ENCODE measurements at regions not wholly inside any gene's neighbourhood (a gene's known extent, or its start where the extent isn't known, plus 50 kb on each side); places are given as distances from the start of the nearest gene placed in this dataset.

DNA sequence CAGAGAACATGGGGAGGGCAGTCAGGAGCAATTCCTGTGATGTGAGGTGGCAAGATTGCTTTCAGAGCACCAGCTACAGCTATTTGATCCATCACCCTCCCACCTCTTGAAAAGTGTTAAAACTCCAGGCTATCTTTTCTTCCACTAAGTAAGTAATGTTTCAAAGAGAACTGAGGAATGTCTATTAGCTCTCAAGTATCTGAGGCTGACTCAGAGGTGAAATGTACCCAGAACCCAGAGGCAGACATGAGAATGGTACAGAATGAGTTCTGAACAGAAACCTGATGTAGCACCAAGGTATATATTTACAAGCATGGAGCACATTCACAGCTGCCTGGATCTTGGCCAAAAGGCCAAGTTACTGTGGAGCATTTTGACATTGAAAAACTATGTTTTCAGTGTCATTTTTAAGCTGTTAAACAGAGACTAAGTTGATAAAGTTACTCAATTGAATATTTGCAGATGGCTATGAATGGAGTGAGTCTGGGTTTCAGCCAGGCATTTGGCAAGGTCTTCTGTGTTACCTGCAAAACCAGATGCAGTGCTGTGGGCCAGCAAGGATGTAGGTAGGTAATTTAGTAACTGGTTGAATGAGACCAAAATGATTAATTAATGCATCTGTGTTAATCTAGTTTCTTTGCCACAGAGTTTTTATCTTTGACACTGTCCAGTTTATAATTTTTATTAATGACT is 227.7 kb upstream of the CD96 start:
- DNase-seq = no peak

- no peak for DNase-seq
Observed at GRCh38 chr3:111314898-111315297, 227.1 kb upstream of the CD96 start.

DNA sequence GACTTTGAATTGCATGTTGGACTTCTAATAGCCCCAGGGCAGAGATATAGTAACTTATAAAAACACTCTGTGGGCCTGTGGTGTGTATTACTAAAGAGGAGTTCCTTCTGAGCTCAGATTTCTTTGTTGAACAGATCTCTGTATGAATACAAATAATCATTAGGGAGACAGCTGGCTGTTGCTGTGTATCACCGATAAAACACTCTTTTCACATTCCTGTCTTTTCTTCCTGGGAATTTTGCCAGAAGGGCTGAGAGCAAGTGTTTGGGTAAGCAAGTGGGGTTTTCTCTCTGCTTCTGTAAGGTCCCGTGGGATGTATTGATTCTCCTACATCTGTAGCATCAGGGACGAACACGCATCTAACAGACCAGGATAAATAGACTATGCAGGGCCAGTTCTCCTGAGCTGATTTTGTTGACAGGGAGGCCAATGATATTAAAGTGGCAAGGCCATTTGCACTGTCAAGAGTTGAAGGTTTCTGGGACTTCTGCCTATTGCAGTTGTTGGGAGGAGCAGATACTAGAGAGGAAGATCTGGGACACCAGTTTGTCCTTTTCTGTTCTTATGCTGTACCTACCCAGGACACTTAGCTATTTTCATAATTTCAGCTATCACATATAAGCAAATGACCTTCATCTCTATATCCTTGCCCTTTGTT is 225.9 kb upstream of the CD96 start:
- no peak for DNase-seq

DNA sequence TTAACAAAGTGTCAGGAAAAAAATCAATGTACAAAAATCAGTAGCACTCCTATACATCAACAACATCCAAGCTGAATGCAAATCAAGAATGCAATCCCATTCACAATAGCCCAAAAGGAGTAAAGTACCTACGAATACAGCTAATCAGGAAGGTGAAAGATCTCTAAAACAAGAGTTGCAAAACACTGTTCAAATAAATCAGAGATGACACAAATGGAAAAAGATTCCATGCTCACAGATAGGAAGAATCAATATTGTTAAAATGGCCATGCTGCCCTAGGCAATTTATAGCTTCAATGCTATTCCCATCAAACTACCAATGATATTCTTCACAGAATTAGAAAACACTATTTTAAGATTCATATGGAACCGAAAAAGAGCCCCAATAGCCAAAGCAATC is 223.7 kb upstream of the CD96 start:
- no peak for DNase-seq

GRCh38 chr3:111319598-111319997 is 222.4 kb upstream of the CD96 start:
- no peak for DNase-seq

DNA sequence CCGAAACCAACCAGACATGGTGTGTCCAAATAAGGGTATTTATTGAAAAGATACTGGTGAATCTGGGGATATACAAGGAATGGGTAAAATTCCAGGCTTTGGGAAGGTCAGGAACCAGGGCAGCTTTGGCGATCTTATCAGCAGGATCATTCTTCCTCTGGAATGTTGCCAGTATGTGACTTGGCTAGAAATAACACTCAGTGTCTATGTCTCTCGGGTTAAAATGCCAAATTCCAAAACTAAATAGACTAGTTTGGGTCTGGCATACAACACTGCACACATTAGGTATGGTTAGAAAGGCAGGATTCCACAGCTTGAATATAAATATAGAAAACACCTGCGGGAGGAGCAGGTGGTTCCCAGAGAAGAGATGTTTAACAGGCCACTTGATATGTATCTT is 220.2 kb upstream of the CD96 start:
- no peak for DNase-seq

GRCh38 chr3:111323019-111323418 is 219.0 kb upstream of the CD96 start:
- DNase-seq = no peak

DNA sequence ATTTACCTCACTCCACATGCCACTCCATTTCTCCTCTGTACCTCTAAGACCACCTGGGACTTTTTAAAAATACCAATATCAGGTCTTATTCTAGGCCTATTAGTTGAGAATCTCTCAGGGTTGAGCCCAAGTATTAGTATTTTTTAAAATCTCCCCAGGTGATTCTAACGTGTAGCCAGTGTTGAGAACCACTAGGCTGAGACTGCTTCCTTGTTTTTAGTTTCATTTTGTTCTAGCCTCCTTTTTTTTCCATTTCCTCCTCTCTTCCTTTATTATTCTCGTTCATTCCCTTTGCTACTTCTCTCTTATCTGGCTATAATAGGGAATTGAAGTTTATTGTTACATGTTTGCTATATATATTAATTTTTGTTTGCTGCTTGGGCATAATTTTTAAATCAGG is 217.8 kb upstream of the CD96 start:
- no peak for DNase-seq

- DNase-seq = no peak
Observed at GRCh38 chr3:111324645-111325044, 217.4 kb upstream of the CD96 start.

DNA sequence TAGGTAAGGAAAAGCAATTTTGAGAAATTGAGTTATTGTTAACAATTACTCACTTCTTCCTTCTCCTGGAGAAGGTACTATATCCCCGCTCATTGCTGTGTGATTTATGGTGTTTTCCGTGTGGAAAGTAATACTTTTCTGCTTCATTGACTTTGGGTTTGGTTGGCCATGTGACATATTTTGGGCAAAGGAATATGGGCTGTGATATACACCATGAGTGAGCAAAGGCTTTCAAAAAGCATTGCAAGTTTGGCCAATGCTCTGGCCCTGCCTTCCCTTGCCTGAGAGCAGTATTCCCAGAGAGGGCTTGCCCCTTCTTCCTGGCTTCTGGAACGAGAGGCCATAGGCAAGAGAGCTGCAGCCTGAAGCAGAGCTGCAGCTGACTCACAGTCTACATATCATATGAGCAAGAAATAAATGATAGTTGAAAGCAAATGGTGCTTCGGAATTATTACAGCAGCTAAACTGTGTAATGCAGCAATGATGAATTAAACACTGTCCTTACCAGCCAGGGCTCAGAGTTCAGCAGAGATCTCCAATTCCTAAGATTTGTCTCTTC is 216.8 kb upstream of the CD96 start:
- no peak for DNase-seq

DNA sequence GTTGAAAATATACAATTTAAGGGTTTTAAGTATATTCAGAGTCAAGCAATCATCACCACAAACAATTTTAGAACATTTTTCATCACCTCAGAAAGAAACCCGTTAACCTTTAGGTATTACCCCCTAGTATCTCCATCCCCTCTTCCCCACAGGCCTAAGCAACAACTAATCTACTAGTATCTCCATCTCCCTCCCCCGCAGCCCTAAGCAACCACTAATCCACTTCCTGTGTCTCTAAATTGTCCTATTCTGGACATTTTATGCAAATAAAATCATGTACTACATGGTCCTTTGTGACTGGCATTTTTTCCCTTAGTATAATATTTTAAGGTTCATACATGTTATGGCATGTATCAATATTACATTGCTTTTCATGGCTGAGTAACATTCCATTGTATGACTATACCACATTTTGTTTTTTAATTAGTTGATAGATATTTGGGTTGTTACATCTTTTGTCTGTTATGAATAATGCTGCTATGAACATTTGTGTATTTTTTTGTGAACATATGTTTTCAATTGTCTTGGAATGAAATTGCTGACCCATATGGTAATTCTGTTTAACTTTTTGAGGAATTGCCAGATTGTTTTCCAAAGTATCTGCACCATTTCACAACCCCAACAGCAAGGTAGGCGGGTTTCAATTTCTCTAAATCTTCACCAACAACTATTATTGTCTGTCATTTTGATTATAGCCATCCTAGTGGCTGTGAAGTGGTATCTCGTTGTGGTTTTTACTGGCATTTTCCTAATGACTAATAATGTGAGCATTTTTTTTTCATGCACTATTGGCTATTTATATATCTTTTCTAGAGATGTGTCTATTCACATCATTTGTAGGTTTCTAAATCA is 215.6 kb upstream of the CD96 start:
- no peak for DNase-seq

DNA sequence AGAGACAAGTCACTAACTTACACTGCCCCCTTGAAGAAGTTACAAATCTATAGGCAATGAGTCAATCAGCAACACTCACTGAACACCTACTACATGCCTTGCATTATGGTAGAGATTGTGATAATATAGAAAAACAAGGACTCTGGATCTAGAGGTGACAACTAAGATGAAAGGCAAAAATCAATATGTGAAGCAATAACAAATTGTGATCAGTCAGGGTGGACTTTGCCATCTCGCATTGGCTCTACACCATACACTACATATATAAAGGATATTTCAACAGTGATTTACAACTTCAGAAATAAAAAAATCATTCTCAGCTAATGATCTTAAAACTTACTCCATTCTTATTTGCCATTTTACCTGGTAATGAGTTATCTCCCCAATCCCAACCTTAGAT is 210.7 kb upstream of the CD96 start:
- DNase-seq = no peak

DNA sequence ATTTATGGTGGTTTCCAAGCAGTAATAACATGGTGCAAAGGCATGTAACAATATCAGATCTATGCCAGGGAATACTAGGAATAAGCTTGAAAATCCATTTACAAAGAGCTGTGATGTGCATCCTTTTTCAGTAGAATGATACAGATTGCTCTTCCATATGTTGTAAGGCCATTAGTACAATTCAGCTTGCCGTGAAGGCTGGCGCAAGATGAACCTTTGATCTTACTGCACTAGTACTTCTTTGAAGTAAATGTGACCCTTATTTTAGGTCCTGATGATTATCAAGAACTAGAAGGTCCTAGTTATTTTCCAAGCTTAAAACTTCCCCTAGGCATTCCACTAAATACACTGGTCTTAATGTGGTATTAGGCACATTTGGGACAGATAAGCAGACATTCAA is 210.1 kb upstream of the CD96 start:
- DNase-seq = no peak

- DNase-seq = no peak
Observed at GRCh38 chr3:111332488-111333080, 209.4 kb upstream of the CD96 start.

- no peak for DNase-seq
Observed at GRCh38 chr3:111333642-111334041, 208.4 kb upstream of the CD96 start.

GRCh38 chr3:111335512-111336303 is 206.3 kb upstream of the CD96 start:
- no peak for DNase-seq

GRCh38 chr3:111336511-111336910 is 205.5 kb upstream of the CD96 start:
- DNase-seq = no peak

GRCh38 chr3:111338059-111338698 is 203.8 kb upstream of the CD96 start:
- DNase-seq = peak; percentile 22

DNA sequence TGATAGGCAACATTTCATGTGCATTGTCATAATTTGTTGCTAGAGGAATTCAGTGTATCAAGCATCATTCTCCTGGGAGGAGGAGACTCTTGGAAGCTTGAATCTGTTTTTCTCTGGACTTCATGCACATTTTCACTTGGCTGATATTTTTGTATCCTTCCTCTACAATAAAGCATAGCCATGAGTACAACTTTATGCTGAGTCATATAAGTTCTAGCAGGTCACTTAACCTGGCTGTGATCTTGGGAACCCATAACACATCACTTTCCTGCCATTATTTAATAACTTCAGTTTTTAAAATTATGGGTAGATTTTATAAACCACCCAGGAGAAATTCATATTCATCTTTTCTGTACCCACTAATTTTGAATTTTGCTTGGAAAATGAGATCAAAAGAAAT is 203.0 kb upstream of the CD96 start:
- no peak for DNase-seq

DNA sequence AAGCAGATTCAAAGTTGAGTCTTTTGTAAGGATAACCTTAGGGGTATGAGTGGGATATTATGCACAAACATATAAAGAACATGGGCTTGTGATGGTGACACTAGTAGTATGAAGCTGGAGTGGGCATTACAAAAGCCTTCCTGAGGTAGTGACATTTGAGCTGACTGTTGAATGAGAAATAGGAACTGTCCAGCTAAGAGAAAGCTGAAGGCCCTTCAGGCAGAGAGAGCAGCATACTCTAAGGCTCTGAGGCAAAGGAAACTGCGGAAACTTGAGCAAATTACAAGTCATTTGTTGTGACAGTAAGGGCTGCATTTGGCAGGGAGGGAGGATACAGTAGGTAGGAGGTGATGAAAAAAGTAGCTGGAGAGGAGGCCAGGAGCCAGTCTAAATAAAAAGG is 190.7 kb upstream of the CD96 start:
- no peak for DNase-seq

GRCh38 chr3:111352585-111352984 is 189.4 kb upstream of the CD96 start:
- DNase-seq = no peak
